BLaER1 treated with 17β-estradiol and CSF1 and Interleukin-3, amounts not matched to agents 10 nM and 100 nM (cell line): ENCODE measurements at regions not wholly inside any gene's neighbourhood (a gene's known extent, or its start where the extent isn't known, plus 50 kb on each side); places are given as distances from the start of the nearest gene placed in this dataset.

Experiments used
- H3K27ac ChIP-seq, 11 experiments: shearing (Covaris generic); formaldehyde crosslinking; 2 replicates each; pipeline ENCODE4 v1.8.1; 2022
- H3K27me3 ChIP-seq, 11 experiments: shearing (Covaris generic); formaldehyde crosslinking; 2 replicates each; pipeline ENCODE4 v1.8.1; 2022
- H3K36me3 ChIP-seq, 11 experiments: shearing (Covaris generic); formaldehyde crosslinking; 2 replicates each; pipeline ENCODE4 v1.8.1; 2022
- H3K4me1 ChIP-seq, 10 experiments: shearing (Covaris generic); formaldehyde crosslinking; 2 replicates each; pipeline ENCODE4 v1.8.1; 2022
- H3K4me2 ChIP-seq, 11 experiments: shearing (Covaris generic); formaldehyde crosslinking; 2 replicates each; pipeline ENCODE4 v1.8.1; 2022
- H3K4me3 ChIP-seq, 10 experiments: shearing (Covaris generic); formaldehyde crosslinking; 2 replicates each; pipeline ENCODE4 v1.8.1; 2022
- H3K9ac ChIP-seq, 11 experiments: shearing (Covaris generic); formaldehyde crosslinking; 2 replicates each; pipeline ENCODE4 v1.8.1; 2022
- H3K9me3 ChIP-seq, 11 experiments: shearing (Covaris generic); formaldehyde crosslinking; replicated peaks in 1 of 11; 2 replicates each; pipeline ENCODE4 v1.8.1; 2022
- H4K20me1 ChIP-seq, 11 experiments: shearing (Covaris generic); formaldehyde crosslinking; 2 replicates each; pipeline ENCODE4 v1.8.1; 2022
- Cebpa-rat ChIP-seq, 11 experiments: shearing (Covaris generic); IDR thresholded peaks; 2 replicates each; pipeline ENCODE4 v1.8.1; 2022

DNA sequence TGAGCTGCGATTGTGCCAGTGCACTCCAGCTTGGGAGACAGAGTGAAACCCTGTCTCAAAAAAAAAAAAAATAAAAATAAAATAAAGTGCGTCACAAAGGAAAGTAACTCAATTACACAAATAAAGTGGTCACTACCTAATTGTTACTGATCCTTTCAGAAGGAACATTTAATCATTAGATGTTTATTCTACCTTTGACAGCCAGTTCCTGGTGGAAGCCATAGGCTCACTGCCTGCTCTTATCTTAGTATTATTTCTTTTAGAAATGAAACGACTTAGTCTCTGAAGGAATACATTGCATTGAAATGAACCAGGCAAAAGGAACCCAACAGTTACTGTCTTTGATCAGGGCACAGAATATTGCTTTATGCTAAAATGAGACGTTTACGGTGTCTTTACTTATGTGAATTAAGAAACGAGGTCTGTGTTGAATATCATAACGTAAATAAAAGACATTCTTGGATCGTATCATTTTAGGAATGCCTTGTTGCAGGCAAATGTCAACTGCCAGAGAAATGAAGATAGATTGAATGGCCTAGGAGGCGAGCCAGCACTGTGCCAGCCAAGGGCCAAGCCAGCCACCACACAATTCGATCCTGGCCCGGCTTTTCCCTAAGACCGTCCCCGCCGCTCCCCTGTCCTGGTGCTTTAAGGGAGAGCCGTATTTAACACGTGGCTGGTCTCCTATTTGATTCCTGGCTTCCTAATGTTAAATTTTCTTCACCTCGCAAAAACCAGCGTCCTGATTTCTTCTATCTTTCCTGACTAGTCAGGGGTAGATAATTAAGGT is 136.7 kb upstream of the GMDS start:
- Histone ChIP-seq H3K27ac (no peak overlapping the region), H3K4me1 (peaks cover 0 to 12% (median 3%) of the 10 kb centered on the region in 10 experiments; a peak in 7 of 20 replicates), H3K27me3 (no peaks in the 10 kb centered on the region), H3K9ac (no peak overlapping the region), H3K9me3 (no peaks in the 10 kb centered on the region), H3K36me3 (no peaks in the 10 kb centered on the region), H4K20me1 (no peaks in the 10 kb centered on the region), H3K4me2 (no peak overlapping the region), H3K4me3 (no peak overlapping the region)
- TF ChIP-seq Cebpa-rat (IDR thresholded peaks at IDR 0.05): no peak

DNA sequence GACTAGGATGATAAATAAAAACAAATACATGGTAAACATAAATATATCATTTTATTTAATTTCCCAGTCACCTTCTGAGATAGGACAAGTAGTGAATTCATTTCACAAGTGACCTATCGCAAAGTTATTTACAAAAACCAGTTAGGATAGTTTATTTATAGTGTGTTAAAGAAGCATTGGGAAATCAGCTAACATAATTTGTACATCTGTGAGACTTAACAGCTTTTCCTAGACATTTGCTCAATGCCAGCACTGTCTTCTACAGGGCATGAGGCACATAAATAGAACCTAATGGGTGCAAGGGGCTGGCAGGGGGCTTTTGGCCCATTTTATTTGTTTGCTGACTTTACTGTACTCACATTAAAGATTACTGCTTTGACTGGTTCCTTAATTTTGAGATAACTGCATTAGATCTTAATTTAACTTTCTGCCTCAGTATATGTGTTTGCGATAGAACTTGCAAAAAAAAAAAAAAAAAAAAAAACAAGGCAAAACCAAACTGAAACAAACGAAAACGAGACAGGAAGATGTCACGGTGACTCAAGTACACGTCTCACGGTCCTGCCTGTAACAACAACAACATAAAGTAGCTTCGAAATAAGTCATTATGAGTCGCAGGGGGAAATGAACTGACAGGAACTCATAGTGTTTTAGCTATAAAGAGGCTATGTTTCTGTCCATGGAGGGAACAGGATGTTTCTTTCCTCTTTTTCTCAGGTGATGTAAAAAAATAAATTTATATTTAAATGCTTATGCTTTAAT is 133.7 kb upstream of the GMDS start:
- Histone ChIP-seq H4K20me1 (no peaks in the 10 kb centered on the region), H3K4me2 (peak overlapping the region in 3 of 11 experiments; percentile 43 to 44 (median 43); a peak in 6 of 22 replicates), H3K9me3 (no peaks in the 10 kb centered on the region), H3K36me3 (no peaks in the 10 kb centered on the region), H3K4me1 (peaks cover 0 to 12% (median 3%) of the 10 kb centered on the region in 10 experiments; a peak in 7 of 20 replicates), H3K4me3 (no peak overlapping the region), H3K27me3 (no peaks in the 10 kb centered on the region), H3K9ac (no peak overlapping the region), H3K27ac (peak overlapping the region in 1 of 11 experiments; percentile 18; a peak in 1 of 22 replicates)
- no peak for TF ChIP-seq Cebpa-rat (IDR thresholded peaks at IDR 0.05)

GRCh38 chr6:2378046-2378657 is 132.7 kb upstream of the GMDS start:
- no peaks in the 10 kb centered on the region for H3K36me3 ChIP-seq
- H3K9me3 ChIP-seq: no peaks in the 10 kb centered on the region
- H4K20me1 ChIP-seq: no peaks in the 10 kb centered on the region
- H3K4me1 ChIP-seq: peaks cover 0 to 12% (median 3%) of the 10 kb centered on the region in 10 experiments; a peak in 7 of 20 replicates
- H3K27ac ChIP-seq: no peak overlapping the region
- no peak for TF ChIP-seq Cebpa-rat (IDR thresholded peaks at IDR 0.05)
- no peak overlapping the region for H3K9ac ChIP-seq
- H3K4me2 ChIP-seq: no peak overlapping the region
- H3K27me3 ChIP-seq: no peaks in the 10 kb centered on the region
- no peak overlapping the region for H3K4me3 ChIP-seq

DNA sequence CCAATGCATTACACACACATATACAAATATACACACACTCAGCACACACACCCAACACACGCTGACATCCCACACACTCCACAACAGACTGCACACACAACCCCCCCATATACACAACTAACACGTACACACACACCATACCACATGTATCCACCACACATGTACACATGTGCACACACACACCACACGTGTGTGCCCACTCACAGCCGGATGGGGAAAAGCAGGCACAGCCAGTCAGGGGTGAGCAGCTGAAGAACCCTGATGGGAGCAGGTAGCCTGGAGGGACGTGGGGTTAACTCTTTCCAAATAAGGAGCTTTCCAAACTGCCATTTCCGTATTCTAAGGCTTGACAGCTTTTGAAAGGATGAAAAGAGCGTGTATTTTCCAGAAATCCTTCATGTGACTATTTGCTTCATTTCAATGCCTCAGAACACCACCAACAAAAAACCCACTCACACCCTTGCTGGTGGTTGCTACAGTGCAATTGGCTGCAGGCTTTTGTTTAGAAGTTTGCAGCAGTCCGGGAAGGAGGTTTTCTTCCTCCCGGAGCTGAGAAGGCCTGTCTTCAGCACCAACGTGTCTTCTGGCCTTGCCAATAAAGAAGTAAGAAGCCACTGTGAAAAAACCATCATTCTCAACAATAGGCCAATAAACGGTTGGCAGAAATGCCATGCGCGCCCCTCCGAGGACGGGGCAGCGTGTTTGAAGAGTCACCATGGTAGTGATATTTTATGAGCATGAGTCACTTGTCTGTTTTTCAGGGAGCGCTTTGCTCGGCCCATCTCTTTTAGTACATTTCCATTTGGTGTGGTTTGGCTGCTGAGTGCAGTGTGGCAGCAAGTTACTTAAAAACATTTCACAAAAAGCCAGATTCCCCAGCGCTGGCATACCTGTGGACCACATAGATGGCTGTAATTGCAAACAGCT is 131.3 kb upstream of the GMDS start:
- no peak overlapping the region for H3K9ac ChIP-seq
- H3K4me3 ChIP-seq: no peak overlapping the region
- no peak overlapping the region for H3K27ac ChIP-seq
- H3K27me3 ChIP-seq: no peaks in the 10 kb centered on the region
- no peak overlapping the region for H3K4me2 ChIP-seq
- H3K36me3 ChIP-seq: no peaks in the 10 kb centered on the region
- TF ChIP-seq Cebpa-rat (IDR thresholded peaks at IDR 0.05): no peak
- peaks cover 0 to 12% (median 3%) of the 10 kb centered on the region in 10 experiments; a peak in 7 of 20 replicates for H3K4me1 ChIP-seq
- H4K20me1 ChIP-seq: no peaks in the 10 kb centered on the region
- no peaks in the 10 kb centered on the region for H3K9me3 ChIP-seq

GRCh38 chr6:2375443-2375842 is 130.0 kb upstream of the GMDS start:
- H3K27me3 ChIP-seq: no peaks in the 10 kb centered on the region
- no peaks in the 10 kb centered on the region for H4K20me1 ChIP-seq
- no peak overlapping the region for H3K27ac ChIP-seq
- no peaks in the 10 kb centered on the region for H3K9me3 ChIP-seq
- no peak overlapping the region for H3K4me2 ChIP-seq
- TF ChIP-seq Cebpa-rat (IDR thresholded peaks at IDR 0.05): no peak
- no peak overlapping the region for H3K4me3 ChIP-seq
- peaks cover 0 to 12% (median 3%) of the 10 kb centered on the region in 10 experiments; a peak in 7 of 20 replicates for H3K4me1 ChIP-seq
- no peaks in the 10 kb centered on the region for H3K36me3 ChIP-seq
- no peak overlapping the region for H3K9ac ChIP-seq

DNA sequence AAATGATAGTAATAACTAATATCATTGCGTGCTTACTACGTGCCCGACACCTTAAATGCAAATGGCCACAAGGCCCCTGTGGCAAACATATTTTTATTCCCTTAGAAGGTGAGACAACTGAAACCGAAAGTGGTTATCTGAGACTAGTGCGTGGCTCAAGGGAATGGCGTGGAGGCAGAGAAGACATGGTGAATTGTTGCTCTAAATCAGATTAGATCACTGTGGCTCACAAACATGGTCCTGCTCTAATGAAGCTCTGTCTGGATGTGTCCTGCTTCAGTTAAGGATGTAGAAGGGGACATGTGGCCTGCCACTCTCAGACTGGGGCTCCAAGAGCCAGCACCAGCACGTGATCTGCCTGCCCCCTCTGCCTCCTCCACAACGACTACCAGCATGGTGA is 124.2 kb upstream of the GMDS start:
- no peaks in the 10 kb centered on the region for H3K27me3 ChIP-seq
- no peaks in the 10 kb centered on the region for H3K36me3 ChIP-seq
- H3K9me3 ChIP-seq: no peaks in the 10 kb centered on the region
- peaks cover 0 to 5% (median 0%) of the 10 kb centered on the region in 10 experiments; a peak in 1 of 20 replicates for H3K4me1 ChIP-seq
- no peak overlapping the region for H3K9ac ChIP-seq
- TF ChIP-seq Cebpa-rat (IDR thresholded peaks at IDR 0.05): no peak
- H3K4me2 ChIP-seq: no peak overlapping the region
- H3K27ac ChIP-seq: no peak overlapping the region
- no peak overlapping the region for H3K4me3 ChIP-seq
- no peaks in the 10 kb centered on the region for H4K20me1 ChIP-seq

- Histone ChIP-seq H3K9me3 (peaks cover 0 to 11% (median 0%) of the 10 kb centered on the region in 11 experiments; a peak in 5 of 22 replicates), H3K4me1 (peaks cover 0 to 5% (median 2%) of the 10 kb centered on the region in 10 experiments; a peak in 4 of 20 replicates), H4K20me1 (no peaks in the 10 kb centered on the region), H3K36me3 (peaks cover 0 to 13% (median 0%) of the 10 kb centered on the region in 11 experiments; a peak in 5 of 22 replicates), H3K4me2 (no peak overlapping the region), H3K4me3 (no peak overlapping the region), H3K9ac (no peak overlapping the region), H3K27me3 (no peaks in the 10 kb centered on the region), H3K27ac (no peak overlapping the region)
- no peak for TF ChIP-seq Cebpa-rat (IDR thresholded peaks at IDR 0.05)
Measured at GRCh38 chr6:2363211-2363610, 117.8 kb upstream of the GMDS start.

GRCh38 chr6:2361195-2361594 is 115.8 kb upstream of the GMDS start:
- Histone ChIP-seq H3K9ac (no peak overlapping the region), H3K36me3 (peaks cover 0 to 13% (median 0%) of the 10 kb centered on the region in 11 experiments; a peak in 5 of 22 replicates), H3K9me3 (peaks cover 0 to 11% (median 0%) of the 10 kb centered on the region in 11 experiments; a peak in 5 of 22 replicates), H3K4me1 (peaks cover 0 to 11% (median 6%) of the 10 kb centered on the region in 10 experiments; a peak in 12 of 20 replicates), H3K4me2 (no peak overlapping the region), H3K27ac (no peak overlapping the region), H4K20me1 (no peaks in the 10 kb centered on the region), H3K4me3 (no peak overlapping the region), H3K27me3 (no peaks in the 10 kb centered on the region)
- peak; percentile 28 to 95 (median 73); a peak in 16 of 22 replicates for TF ChIP-seq Cebpa-rat (IDR thresholded peaks at IDR 0.05)
